Urothelium cell line (cell line): ENCODE measurements at regions not wholly inside any gene's neighbourhood (a gene's known extent, or its start where the extent isn't known, plus 50 kb on each side); places are given as distances from the start of the nearest gene placed in this dataset.
"Not testable (repeated sequence)": the region's sequence is repeated elsewhere in the genome, so short reads cannot be mapped to it uniquely, and the experiment has no call there.

Experiments
- DNase-seq: peaks from one replicate; pipeline ENCODE4 v3.0.0; 2011; ENCODE audit warnings: low spot score, mixed read lengths
- FAIRE-seq: peaks from 2 replicates; lab custom pipeline; 2011; peaks lifted over from hg19 to GRCh38; lab: Jason Lieb, UNC

GRCh38 chr4:118410138-118410537 is 57.3 kb upstream of the PRSS12 start:
- DNase-seq: no peak
- FAIRE-seq: no peak

- no peak for FAIRE-seq
- no peak for DNase-seq
Observed at GRCh38 chr4:118417325-118417724, 64.5 kb upstream of the PRSS12 start.

- DNase-seq, FAIRE-seq: not testable (repeated sequence)
Observed at GRCh38 chr4:118417800-118418199, 65.0 kb upstream of the PRSS12 start.

- not testable (repeated sequence) for DNase-seq, FAIRE-seq
Observed at GRCh38 chr4:118418396-118418795, 65.6 kb upstream of the PRSS12 start.

DNA sequence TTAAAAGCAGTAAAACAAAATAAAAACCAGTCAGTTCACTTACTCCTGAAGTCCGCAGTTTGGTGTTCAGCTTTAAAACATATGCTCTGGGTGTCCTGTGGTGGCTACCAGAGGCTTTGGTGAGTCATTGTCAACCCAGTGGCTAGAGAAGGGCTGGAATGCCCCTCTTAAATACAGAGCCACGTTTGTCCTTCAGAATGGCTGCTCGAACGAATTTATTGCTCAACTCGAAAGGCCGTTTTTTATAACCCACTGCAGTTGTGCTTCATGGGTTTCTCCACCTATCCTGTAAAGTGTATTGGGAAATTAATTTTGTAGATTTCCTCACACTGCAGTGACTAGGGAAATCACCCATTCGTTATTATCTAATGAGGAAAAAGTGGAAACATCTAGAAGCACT is 66.8 kb upstream of the PRSS12 start:
- FAIRE-seq, DNase-seq: not testable (repeated sequence)

DNA sequence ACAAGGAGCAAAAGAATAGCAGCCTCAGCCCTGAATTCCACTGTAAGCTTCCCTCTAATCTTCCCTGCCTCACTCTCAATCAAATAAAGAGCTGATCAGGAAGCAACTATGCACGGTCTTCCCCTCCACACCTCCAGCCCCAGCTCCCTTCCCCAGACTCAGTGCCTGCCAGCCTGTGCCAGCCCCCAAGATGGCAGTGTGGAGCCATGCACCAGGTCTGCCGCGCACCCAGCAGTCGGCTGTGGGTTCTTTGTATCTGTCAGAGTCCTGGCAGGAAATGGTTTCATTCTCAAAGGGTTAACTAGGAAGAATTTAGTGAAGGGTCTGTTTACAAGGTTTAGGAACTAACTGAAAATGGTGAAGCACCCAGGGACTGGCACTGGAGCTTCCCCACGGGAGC is 71.3 kb upstream of the PRSS12 start:
- not testable (repeated sequence) for FAIRE-seq, DNase-seq

DNA sequence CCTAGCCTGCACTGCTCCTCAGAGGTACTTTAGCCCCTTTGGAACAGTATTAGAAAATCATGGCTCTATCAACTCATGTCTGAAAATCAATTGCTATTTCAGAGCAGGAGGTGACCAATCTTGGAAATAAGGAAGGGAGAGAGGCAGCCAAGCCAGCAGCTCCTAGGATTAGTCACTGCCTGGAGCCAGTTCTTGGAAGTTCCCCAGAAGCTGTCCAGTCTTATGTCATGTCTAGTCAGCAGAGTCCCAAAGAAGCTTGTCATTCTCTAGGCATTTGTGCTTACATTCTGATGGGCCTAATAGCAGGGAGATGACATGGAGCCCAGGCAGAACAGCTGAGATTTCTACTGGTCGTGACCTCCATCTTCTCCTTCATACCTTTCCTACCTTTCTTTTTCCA is 76.1 kb upstream of the PRSS12 start:
- FAIRE-seq, DNase-seq: not testable (repeated sequence)

DNA sequence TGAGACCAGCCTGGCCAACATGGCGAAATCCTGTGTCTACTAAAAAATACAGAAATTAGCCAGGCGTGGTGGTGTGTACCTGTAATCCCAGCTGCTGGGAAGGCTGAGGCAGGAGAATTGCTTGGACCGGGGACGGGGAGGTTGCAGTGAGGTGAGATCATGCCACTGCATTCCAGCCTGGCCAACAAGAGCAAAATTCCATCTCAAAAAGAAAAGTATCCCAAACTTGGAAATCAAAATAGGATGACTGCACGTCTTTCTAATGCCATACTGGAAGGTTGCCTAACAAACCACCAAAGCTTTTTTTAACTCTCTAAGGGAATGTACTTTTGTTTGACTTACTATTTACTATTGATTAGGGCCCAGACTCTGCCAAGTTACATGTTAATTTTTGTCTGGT is 79.6 kb upstream of the PRSS12 start:
- not testable (repeated sequence) for DNase-seq, FAIRE-seq

GRCh38 chr4:118433612-118434375 is 81.0 kb upstream of the PRSS12 start:
- not testable (repeated sequence) for FAIRE-seq, DNase-seq

DNA sequence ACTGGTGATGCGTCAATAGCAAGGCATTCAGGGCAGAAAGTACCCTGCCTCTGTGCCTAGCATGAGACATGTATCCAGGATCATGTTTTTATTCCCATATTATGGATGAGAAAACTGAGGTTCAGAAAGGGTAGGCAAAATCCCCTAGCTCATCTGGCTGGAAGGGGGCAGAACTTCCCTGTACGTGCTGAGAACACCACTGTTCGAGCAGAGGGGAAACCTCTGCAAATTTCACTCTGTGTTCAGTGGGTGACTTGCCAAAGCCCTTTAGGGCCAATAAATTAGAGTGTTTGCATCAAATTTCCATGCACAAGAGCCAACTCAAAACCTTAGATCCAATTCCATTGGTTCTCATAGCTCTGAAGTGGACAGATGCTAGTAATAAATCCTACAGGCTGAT is 82.6 kb upstream of the PRSS12 start:
- DNase-seq, FAIRE-seq: not testable (repeated sequence)

GRCh38 chr4:118442115-118442837 is 89.5 kb upstream of the PRSS12 start:
- not testable (repeated sequence) for DNase-seq, FAIRE-seq

- not testable (repeated sequence) for DNase-seq, FAIRE-seq
Observed at GRCh38 chr4:118447397-118447796, 94.6 kb upstream of the PRSS12 start.

- not testable (repeated sequence) for FAIRE-seq, DNase-seq
Observed at GRCh38 chr4:118454857-118455256, 102.1 kb upstream of the PRSS12 start.

GRCh38 chr4:118461435-118461834 is 108.6 kb upstream of the PRSS12 start:
- not testable (repeated sequence) for FAIRE-seq

DNA sequence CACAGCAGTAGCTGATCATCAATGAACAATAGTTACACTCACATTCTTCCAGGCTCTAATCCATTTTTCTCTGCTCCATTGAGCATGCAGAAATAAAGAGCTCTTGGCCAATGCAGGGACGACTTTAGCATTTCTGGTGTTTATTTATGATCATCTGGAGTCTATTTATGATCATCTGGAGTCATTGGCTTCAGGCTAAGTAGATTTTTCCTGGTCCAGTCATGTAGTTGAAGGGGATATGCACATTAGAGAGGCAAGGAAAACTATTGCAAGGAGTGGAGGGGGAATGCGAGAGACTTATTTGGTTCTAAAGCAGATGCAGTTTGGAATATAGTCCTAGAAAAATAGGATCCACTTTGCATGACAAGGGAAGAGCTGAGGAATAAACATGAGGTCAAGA is 113.0 kb upstream of the PRSS12 start:
- not testable (repeated sequence) for DNase-seq

More at GRCh38 chr4:118461435-118461834, 108.6 kb upstream of the PRSS12 start:
- not testable (repeated sequence) for DNase-seq

GRCh38 chr4:118474001-118474626 is 121.3 kb upstream of the PRSS12 start:
- FAIRE-seq (peak; percentile 95), DNase-seq (peak; percentile 4)

More for the DNA sequence above, 113.0 kb upstream of the PRSS12 start:
- FAIRE-seq: not testable (repeated sequence)

DNA sequence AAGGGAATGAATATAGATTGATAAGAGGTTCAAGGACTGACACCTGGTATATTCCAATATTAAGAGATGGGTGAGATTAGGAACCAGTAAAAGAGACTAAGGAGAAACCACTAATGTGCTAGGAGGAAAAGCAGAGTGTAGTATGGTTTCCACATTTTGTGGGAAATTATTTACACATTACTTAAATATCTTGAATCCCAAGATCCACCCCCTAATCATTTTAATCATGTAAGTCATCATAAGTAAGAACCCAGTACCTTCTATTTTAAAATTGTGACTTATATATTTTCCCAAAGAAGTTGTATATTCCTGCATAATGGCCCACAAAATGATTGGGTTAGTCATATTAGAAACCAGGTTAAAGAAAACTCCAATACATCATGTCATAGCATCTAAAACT is 122.0 kb upstream of the PRSS12 start:
- not testable (repeated sequence) for DNase-seq, FAIRE-seq

DNA sequence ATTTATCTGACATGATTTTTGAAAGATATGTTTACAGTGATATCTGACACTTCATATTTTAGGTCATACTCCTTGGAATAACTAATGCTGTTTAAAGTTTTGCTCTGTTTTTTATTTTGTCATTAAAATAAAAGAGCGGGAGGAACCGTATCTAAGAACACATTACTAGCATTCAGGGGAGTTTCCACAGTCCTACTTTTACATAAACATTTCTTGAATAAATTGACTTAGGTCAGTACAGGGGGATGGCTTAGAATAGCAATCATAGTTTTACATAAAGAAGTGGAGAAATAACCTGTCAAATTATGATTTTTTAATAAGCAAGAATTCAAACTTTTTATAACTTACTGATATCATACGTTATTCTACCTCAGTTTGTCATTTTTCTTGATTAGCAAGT is 123.1 kb upstream of the PRSS12 start:
- not testable (repeated sequence) for DNase-seq, FAIRE-seq

DNA sequence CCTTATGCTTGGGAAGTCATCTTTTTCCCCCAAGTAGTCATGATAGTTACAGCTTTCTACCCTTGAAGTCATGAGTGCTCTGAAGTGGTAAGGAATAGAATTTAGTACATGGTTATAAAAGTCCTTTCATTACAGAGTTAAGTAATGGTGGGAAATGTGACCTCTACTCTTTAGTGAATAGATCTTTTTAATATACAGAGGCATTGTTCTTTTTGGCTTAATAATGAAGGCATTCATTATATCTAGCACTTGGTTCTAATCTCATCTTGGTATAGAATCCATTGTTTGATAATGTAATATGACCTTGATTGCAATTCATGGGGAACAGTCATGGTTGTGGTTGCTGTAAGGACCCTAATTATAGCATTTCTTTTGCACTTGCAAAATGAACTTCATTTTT is 125.0 kb upstream of the PRSS12 start:
- FAIRE-seq, DNase-seq: not testable (repeated sequence)

DNA sequence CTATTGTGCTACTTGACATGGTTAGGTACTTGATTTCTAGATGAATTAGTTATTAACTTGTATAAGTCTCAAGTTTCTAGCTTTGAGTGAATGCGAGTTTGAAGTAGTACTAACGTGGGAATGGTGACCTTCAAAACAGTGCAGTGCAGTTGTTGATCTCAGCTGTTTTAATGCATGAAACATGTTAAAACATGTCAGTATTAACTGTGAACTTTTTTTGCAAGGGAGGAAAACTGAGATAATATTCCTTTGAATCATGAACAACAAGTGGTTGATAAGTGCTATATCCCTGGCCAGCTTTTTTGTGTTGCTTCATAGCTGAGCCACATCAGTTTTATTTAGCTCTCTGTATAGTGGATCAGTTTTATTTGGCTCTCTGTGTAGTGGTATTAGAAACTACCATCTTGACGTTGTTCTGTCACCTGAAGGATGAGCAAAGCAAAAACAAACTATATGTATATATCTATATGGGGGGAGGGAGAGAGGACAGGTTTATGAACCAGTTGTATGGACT is 133.1 kb upstream of the PRSS12 start:
- not testable (repeated sequence) for DNase-seq, FAIRE-seq

DNA sequence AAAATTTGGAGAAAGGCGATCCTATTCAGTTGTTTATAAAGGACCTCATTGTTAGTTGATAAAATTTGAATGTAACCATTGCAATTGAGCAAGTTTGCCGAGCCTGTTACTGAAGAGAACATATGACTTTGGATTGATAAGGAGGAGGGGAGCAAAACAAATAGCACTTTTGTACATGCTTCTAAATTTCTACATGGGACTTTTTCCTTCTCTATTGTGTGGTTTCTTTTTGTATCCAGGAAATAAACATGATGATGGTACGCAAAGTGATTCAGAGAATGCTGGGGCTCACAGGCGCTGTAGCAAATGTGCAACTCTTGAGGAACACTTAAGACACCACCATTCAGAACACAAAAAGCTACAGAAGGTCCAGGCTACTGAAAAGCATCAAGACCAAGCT is 140.2 kb upstream of the PRSS12 start:
- FAIRE-seq, DNase-seq: not testable (repeated sequence)
